OCI-LY7 (cell line): ENCODE measurements at regions not wholly inside any gene's neighbourhood (a gene's known extent, or its start where the extent isn't known, plus 50 kb on each side); places are given as distances from the start of the nearest gene placed in this dataset.

Experiments used
- BruUV-seq: library from RNA; stranded (reverse); fragments of 400-500 nt; replicated peaks from 2 replicates; lab custom pipeline; 2021; lab: Mats Ljungman, UMichigan
- CTCF ChIA-PET: fragments of 300-600 bp; sonication (Branson Sonifier 250); formaldehyde crosslinking; loops from one replicate; lab custom pipeline; 2022; ENCODE audit warnings: antibody characterized with exemption; ENCODE audit not compliant: unreplicated experiment; lab: Charles Lee
- POLR2A ChIA-PET: fragments of 300-600 bp; sonication (Branson Sonifier 250); formaldehyde crosslinking; loops from one replicate; lab custom pipeline; 2022; ENCODE audit warnings: antibody characterized with exemption; lab: Charles Lee
- DNase-seq: peaks from one replicate; pipeline ENCODE4 v3.0.0-alpha.2; 2015; ENCODE audit warnings: low spot score
- H2AFZ ChIP-seq: fragments of 200-600 bp; sonication (generic), shearing (Covaris generic); 2 replicates; pipeline ENCODE4 v1.6.1; 2014; ENCODE audit warnings: mild to moderate bottlenecking, antibody characterized with exemption, low read length, moderate library complexity
- H3K27ac ChIP-seq: fragments of 200-600 bp; sonication (generic); 2 replicates; pipeline ENCODE4 v1.5.1; 2014; ENCODE audit warnings: mixed run types, low read depth, mild to moderate bottlenecking, moderate library complexity, low read length, inconsistent platforms; ENCODE audit not compliant: poor library complexity, severe bottlenecking
- H3K36me3 ChIP-seq: fragments of 200-600 bp; sonication (generic); 2 replicates; pipeline ENCODE4 v1.6.1; 2014; ENCODE audit warnings: mild to moderate bottlenecking, antibody characterized with exemption, low read length, moderate library complexity, mixed read lengths; ENCODE audit not compliant: insufficient read depth
- H3K4me1 ChIP-seq: fragments of 200-600 bp; sonication (generic); 2 replicates; pipeline ENCODE4 v1.5.1; 2014; ENCODE audit warnings: mild to moderate bottlenecking, low read length; ENCODE audit not compliant: insufficient read depth, poor library complexity, severe bottlenecking
- H3K4me2 ChIP-seq: fragments of 200-600 bp; sonication (generic); 2 replicates; pipeline ENCODE4 v1.6.1; 2014; ENCODE audit warnings: mild to moderate bottlenecking, low read length
- H3K4me3 ChIP-seq: fragments of 200-600 bp; sonication (generic); 2 replicates; pipeline ENCODE4 v1.5.1; 2014; ENCODE audit warnings: mild to moderate bottlenecking, low read depth, low read length; ENCODE audit not compliant: poor library complexity, severe bottlenecking
- H3K79me2 ChIP-seq: fragments of 200-600 bp; sonication (generic); 2 replicates; pipeline ENCODE4 v1.6.1; 2016; ENCODE audit warnings: low read depth, mild to moderate bottlenecking, low read length, moderate library complexity, mixed read lengths; ENCODE audit not compliant: insufficient read depth
- H3K9me2 ChIP-seq: fragments of 200-600 bp; sonication (generic); 2 replicates; pipeline ENCODE4 v1.6.1; 2016; ENCODE audit warnings: mild to moderate bottlenecking, low read length, mixed read lengths; ENCODE audit not compliant: insufficient read depth
- H3K9me3 ChIP-seq: fragments of 200-600 bp; sonication (generic); 2 replicates; pipeline ENCODE4 v1.6.1; 2014; ENCODE audit warnings: mild to moderate bottlenecking, mixed run types, low read length, mixed read lengths
- H4K20me1 ChIP-seq: fragments of 200-600 bp; sonication (generic); 2 replicates; pipeline ENCODE4 v1.6.1; 2014; ENCODE audit warnings: mild to moderate bottlenecking, antibody characterized with exemption, low read length, moderate library complexity, mixed read lengths; ENCODE audit not compliant: insufficient read depth
- EZH2phosphoT487 ChIP-seq: fragments of 200-600 bp; sonication (generic); IDR thresholded peaks from 2 replicates; pipeline ENCODE4 v1.6.1; 2018; ENCODE audit warnings: low read depth, borderline replicate concordance, mild to moderate bottlenecking, mixed run types, antibody characterized with exemption, low read length, moderate library complexity, mixed read lengths
- intact Hi-C: fragments of 100-400 bp; cut with micrococcal nuclease; formaldehyde crosslinking; loops from one replicate; pipeline ENCODE4 v1.10.0; 2022; ENCODE audit not compliant: unreplicated experiment
- TF ChIP-seq, protein P1 (sequence below): fragments of 200-600 bp; sonication (generic); conservative IDR thresholded peaks from 2 replicates; pipeline ENCODE4 v1.5.1; 2014; ENCODE audit warnings: mild to moderate bottlenecking, antibody characterized with exemption, low read length, moderate library complexity, mixed read lengths

DNA sequence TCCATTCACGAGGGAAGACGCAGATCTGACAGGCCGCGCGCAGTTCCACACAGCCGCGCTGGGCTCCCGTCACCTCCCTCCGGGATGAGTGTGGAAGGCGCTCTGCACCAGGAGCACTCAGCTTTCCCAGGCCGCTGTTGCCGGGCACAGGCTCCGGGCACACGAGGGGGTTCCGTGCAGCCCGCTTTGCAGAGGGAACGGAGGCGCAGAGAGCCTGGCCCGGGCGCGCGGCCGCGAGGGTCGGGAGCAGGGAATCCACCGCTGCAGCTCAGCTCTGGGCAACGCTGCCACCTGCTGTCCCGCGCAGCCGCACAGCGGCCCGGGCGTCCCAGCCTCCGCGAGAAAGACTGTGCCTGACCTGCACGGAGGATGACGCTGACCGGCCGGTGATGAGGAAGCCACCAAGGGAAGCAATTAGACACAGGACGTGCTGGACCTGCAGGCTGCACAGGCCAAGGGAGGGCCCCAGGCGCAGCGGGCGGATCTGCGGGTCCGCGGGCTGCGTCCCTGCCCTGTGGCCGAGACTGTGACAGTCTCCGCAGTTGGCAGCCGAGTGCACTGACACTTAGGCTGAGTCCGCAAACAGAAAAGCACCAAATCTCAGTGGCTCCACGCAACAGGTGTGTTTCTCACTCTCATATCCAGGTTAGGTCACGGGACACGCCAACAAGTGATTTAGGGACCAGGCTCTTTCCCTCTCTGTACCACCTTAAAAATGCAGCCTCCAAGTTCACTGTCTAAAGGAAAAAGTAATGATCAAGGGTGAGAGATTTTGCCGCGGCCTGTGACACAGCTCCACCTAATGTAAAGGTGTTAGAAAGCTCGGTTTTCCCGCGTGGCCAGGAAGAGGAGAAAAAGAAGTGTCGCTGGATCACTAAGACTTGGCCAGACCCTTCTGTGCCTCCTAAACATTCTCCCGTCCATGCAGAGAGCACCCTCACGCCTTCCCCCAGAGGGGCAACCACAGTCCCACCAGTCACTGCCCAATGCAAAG lies 94.5 kb downstream of the SEC61G start:
- no peaks in the 10 kb centered on the region for H3K9me2 ChIP-seq
- H2AFZ ChIP-seq: no peak overlapping the region
- TF ChIP-seq, protein P1, sequence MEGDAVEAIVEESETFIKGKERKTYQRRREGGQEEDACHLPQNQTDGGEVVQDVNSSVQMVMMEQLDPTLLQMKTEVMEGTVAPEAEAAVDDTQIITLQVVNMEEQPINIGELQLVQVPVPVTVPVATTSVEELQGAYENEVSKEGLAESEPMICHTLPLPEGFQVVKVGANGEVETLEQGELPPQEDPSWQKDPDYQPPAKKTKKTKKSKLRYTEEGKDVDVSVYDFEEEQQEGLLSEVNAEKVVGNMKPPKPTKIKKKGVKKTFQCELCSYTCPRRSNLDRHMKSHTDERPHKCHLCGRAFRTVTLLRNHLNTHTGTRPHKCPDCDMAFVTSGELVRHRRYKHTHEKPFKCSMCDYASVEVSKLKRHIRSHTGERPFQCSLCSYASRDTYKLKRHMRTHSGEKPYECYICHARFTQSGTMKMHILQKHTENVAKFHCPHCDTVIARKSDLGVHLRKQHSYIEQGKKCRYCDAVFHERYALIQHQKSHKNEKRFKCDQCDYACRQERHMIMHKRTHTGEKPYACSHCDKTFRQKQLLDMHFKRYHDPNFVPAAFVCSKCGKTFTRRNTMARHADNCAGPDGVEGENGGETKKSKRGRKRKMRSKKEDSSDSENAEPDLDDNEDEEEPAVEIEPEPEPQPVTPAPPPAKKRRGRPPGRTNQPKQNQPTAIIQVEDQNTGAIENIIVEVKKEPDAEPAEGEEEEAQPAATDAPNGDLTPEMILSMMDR: peak; percentile 49; the same call in 1 of the 2 replicates
- TF ChIP-seq EZH2phosphoT487: no peak
- CTCF ChIA-PET: no interaction called here
- H3K27ac ChIP-seq: no peak overlapping the region
- H3K9me3 ChIP-seq: no peaks in the 10 kb centered on the region
- no TSS peak for BruUV-seq
- H3K79me2 ChIP-seq: no peaks in the 10 kb centered on the region
- no peak overlapping the region for H3K4me3 ChIP-seq
- H3K36me3 ChIP-seq: no peaks in the 10 kb centered on the region
- H3K4me2 ChIP-seq: no peak overlapping the region
- peak; percentile 1 for DNase-seq
- no peaks in the 10 kb centered on the region for H4K20me1 ChIP-seq
- no peaks in the 10 kb centered on the region for H3K4me1 ChIP-seq
- intact Hi-C loops: no loop called here
- POLR2A ChIA-PET: no interaction called here

DNA sequence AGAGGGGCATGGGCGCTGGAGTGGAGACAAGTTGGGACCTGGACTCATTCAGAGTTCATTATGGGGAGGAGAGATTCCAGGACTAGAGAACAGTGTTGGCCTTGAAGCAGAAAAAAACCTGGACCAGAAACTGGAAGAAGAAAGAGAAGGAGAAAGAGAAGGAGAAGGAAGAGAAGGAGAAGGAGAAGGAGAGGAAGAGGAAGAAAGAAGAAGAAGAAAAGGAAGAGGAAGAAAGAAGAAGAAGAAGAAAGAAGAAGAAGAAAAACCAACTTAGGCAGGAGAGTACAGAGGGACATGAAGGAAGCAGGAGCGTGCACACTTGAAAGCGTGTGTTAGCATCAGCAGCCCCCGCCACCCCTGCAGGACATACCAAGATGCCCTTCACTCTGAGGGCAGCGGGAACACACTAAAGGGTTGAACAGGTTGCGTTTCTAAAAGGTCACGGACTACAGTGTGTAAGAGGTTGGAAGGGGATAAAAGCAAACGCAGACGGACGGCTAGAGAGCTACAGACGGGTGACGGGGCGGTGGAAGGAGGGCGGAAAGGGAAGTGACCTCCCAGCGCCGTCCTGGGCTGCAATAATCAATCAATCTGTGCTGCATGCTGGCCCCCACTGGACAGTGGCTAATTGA lies 95.3 kb downstream of the SEC61G start:
- DNase-seq: no peak
- H4K20me1 ChIP-seq: no peaks in the 10 kb centered on the region
- H3K79me2 ChIP-seq: no peaks in the 10 kb centered on the region
- intact Hi-C loops: no loop called here
- no peaks in the 10 kb centered on the region for H3K36me3 ChIP-seq
- POLR2A ChIA-PET: no interaction called here
- no peaks in the 10 kb centered on the region for H3K4me1 ChIP-seq
- BruUV-seq: no TSS peak
- no peaks in the 10 kb centered on the region for H3K9me2 ChIP-seq
- no peaks in the 10 kb centered on the region for H3K9me3 ChIP-seq
- no peak overlapping the region for H2AFZ ChIP-seq
- H3K27ac ChIP-seq: no peak overlapping the region
- no peak for TF ChIP-seq EZH2phosphoT487
- TF ChIP-seq, protein P1: no peak
- no peak overlapping the region for H3K4me2 ChIP-seq
- H3K4me3 ChIP-seq: no peak overlapping the region
- CTCF ChIA-PET: no interaction called here
